HCT116 (cell line): ENCODE measurements at regions not wholly inside any gene's neighbourhood (a gene's known extent, or its start where the extent isn't known, plus 50 kb on each side); places are given as distances from the start of the nearest gene placed in this dataset.

Experiments
- CEBPB ChIP-seq: IDR thresholded peaks from 2 replicates; pipeline ENCODE4 v1.6.1; 2012; ENCODE audit warnings: low read depth
- CTCF ChIP-seq, 3 experiments: fragments of 200-600 bp in 1 of 3; sonication (generic) in 1 of 3; IDR thresholded peaks in 2 of 3; conservative IDR thresholded peaks in 1 of 3; 2 replicates each; pipeline ENCODE4 v1.5.1; 2012 to 2017; ENCODE audit warnings: low read depth in 2 of 3, low read length in 2 of 3, antibody characterized with exemption in 1 of 3, borderline replicate concordance in 1 of 3, control low read depth in 1 of 3, mild to moderate bottlenecking in 1 of 3, mixed read lengths in 1 of 3, mixed run types in 1 of 3, moderate library complexity in 1 of 3; ENCODE audit not compliant: insufficient read depth in 1 of 3
- EGR1 ChIP-seq: IDR thresholded peaks from 2 replicates; pipeline ENCODE4 v1.6.1; 2012; ENCODE audit warnings: low read depth
- EZH2 ChIP-seq: fragments of 200-600 bp; sonication (generic); IDR thresholded peaks from 2 replicates; pipeline ENCODE4 v1.6.1; 2017; ENCODE audit warnings: antibody characterized with exemption, mixed run types
- EZH2phosphoT487 ChIP-seq: fragments of 200-600 bp; IDR thresholded peaks from 2 replicates; pipeline ENCODE4 v1.6.1; 2018; ENCODE audit warnings: antibody characterized with exemption, borderline replicate concordance
- JUND ChIP-seq: IDR thresholded peaks from 2 replicates; pipeline ENCODE4 v1.6.1; 2012
- POLR2A ChIP-seq: IDR thresholded peaks from 2 replicates; pipeline ENCODE4 v1.7.0; 2011; ENCODE audit warnings: borderline replicate concordance; ENCODE audit not compliant: insufficient read depth, insufficient read length; ENCODE audit errors: extremely low read depth
- POLR2AphosphoS5 ChIP-seq: IDR thresholded peaks from 2 replicates; pipeline ENCODE4 v1.6.1; 2011; ENCODE audit warnings: mild to moderate bottlenecking, low read depth, low read length, moderate library complexity
- RAD21 ChIP-seq: IDR thresholded peaks from 2 replicates; pipeline ENCODE4 v1.6.1; 2012; ENCODE audit warnings: low read depth, mild to moderate bottlenecking
- REST ChIP-seq: IDR thresholded peaks from 2 replicates; pipeline ENCODE4 v1.6.1; 2012; ENCODE audit warnings: low read depth
- YY1 ChIP-seq: IDR thresholded peaks from 2 replicates; pipeline ENCODE4 v1.6.1; 2011; ENCODE audit warnings: low read length, low read depth, moderate library complexity, mild to moderate bottlenecking; ENCODE audit not compliant: insufficient replicate concordance; ENCODE audit errors: extremely low read depth
- ZFX ChIP-seq: fragments of 450-650 bp; IDR thresholded peaks from 2 replicates; pipeline ENCODE4 v1.6.1; 2017

- TF ChIP-seq CTCF (IDR thresholded peaks at IDR 0.05 in 2 of 3, conservative IDR thresholded peaks at IDR 0.05 in 1 of 3; ENCODE audit: borderline replicate concordance in 1 of 3, insufficient read depth in 1 of 3, low read depth in 2 of 3, low read length in 2 of 3) (no peak), EZH2phosphoT487 (no peak), YY1 (no peak), POLR2AphosphoS5 (no peak), RAD21 (no peak), POLR2A (no peak), CEBPB (no peak), EZH2 (no peak), REST (no peak), ZFX (no peak), JUND (no peak), EGR1 (no peak)
These were observed 346.7 kb upstream of the SFRP2 start for GRCh38 chr4:154135576-154135975.
